Adrenal gland (tissue), 5 donors: ENCODE measurements at regions not wholly inside any gene's neighbourhood (a gene's known extent, or its start where the extent isn't known, plus 50 kb on each side); places are given as distances from the start of the nearest gene placed in this dataset.

Source experiments
- CTCF ChIP-seq, 6 experiments: fragments of 450-650 bp in 4 of 6; fragments of 200-600 bp in 2 of 6; sonication (generic) in 1 of 6; IDR thresholded peaks; 1 replicate in 5 of 6; 2 replicates in 1 of 6; pipeline versions ENCODE4 v1.5.1 to v1.8.0; 2016 to 2021; ENCODE audit warnings: antibody characterized with exemption in 6 of 6, mild to moderate bottlenecking in 2 of 6, moderate library complexity in 1 of 6
- POLR2A ChIP-seq, 2 donors: fragments of 450-650 bp; IDR thresholded peaks; one replicate each; pipeline ENCODE4 v1.6.1; 2017; ENCODE audit warnings: antibody characterized with exemption in 2 of 2, mild to moderate bottlenecking in 2 of 2, moderate library complexity in 1 of 2
- donor health status: DM: no; HTN: no; CAD: no.

GRCh38 chr2:129861666-129862288 lies 117.7 kb upstream of the RAB6C start:
- TF ChIP-seq CTCF (IDR thresholded peaks at IDR 0.05) (no peak), POLR2A (IDR thresholded peaks at IDR 0.05) (no peak)
